ENCODE measurements at regions not wholly inside any gene's neighbourhood (a gene's known extent, or its start where the extent isn't known, plus 50 kb on each side); places are given as distances from the start of the nearest gene placed in this dataset.

GRCh38 chr5:88524941-88525340 is 256.3 kb upstream of the TMEM161B start:
- TF ChIP-seq MAFK (IDR thresholded peaks at IDR 0.05; ENCODE audit: low read depth, low read length) (no peak), MXI1 (IDR thresholded peaks at IDR 0.05; ENCODE audit: borderline replicate concordance, low read depth, low read length) (no peak), POLR2A (IDR thresholded peaks at IDR 0.05; ENCODE audit: low read depth, low read length) (no peak), CEBPB (IDR thresholded peaks at IDR 0.05; ENCODE audit: low read depth, low read length) (0 out of 2 replicates have a peak, but pooled peaks have one; percentile 33), SMC3 (IDR thresholded peaks at IDR 0.05; ENCODE audit: low read depth, low read length) (no peak), FOS (IDR thresholded peaks at IDR 0.05; ENCODE audit: low read depth, low read length) (no peak)
- TF ChIP-seq, protein P1, sequence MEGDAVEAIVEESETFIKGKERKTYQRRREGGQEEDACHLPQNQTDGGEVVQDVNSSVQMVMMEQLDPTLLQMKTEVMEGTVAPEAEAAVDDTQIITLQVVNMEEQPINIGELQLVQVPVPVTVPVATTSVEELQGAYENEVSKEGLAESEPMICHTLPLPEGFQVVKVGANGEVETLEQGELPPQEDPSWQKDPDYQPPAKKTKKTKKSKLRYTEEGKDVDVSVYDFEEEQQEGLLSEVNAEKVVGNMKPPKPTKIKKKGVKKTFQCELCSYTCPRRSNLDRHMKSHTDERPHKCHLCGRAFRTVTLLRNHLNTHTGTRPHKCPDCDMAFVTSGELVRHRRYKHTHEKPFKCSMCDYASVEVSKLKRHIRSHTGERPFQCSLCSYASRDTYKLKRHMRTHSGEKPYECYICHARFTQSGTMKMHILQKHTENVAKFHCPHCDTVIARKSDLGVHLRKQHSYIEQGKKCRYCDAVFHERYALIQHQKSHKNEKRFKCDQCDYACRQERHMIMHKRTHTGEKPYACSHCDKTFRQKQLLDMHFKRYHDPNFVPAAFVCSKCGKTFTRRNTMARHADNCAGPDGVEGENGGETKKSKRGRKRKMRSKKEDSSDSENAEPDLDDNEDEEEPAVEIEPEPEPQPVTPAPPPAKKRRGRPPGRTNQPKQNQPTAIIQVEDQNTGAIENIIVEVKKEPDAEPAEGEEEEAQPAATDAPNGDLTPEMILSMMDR (conservative IDR thresholded peaks at IDR 0.05; ENCODE audit: low read depth, low read length): no peak
- TF ChIP-seq, protein P2, sequence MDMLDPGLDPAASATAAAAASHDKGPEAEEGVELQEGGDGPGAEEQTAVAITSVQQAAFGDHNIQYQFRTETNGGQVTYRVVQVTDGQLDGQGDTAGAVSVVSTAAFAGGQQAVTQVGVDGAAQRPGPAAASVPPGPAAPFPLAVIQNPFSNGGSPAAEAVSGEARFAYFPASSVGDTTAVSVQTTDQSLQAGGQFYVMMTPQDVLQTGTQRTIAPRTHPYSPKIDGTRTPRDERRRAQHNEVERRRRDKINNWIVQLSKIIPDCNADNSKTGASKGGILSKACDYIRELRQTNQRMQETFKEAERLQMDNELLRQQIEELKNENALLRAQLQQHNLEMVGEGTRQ (IDR thresholded peaks at IDR 0.05; ENCODE audit: low read depth, low read length): no peak

Data from IMR-90 (cell line).